HG02759 (cell line): ENCODE measurements at regions not wholly inside any gene's neighbourhood (a gene's known extent, or its start where the extent isn't known, plus 50 kb on each side); places are given as distances from the start of the nearest gene placed in this dataset.
"Not testable (repeated sequence)": the region's sequence is repeated elsewhere in the genome, so short reads cannot be mapped to it uniquely, and the experiment has no call there.

Experiments
- ATAC-seq: cut with Tn5 transposase; IDR thresholded peaks from one replicate; pipeline ENCODE4 v1.9.1; 2021; ENCODE audit warnings: mild to moderate bottlenecking, moderate library complexity; ENCODE audit not compliant: unreplicated experiment

GRCh38 chr2:19615402-19615801 is 257.0 kb upstream of the OSR1 start:
- ATAC-seq, result not testable (repeated sequence)

DNA sequence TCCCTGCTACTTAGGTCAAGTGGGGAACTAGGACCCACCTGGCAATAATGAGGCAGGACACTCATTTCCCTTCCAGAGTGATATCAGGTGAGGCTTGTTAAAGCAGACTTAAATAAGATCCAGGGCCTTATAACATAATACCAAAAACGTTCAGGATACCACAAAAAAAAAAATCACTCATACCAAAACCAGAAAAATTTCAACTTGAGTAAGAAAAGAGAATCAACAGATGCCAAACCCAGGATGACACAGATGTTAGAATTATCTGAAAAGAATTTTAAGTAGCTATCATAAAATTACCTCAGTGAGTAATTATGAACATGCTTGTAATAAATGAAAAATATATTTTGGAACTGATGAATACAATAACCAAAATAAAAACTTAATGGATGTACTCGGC is 255.6 kb upstream of the OSR1 start:
- ATAC-seq, result no peak

DNA sequence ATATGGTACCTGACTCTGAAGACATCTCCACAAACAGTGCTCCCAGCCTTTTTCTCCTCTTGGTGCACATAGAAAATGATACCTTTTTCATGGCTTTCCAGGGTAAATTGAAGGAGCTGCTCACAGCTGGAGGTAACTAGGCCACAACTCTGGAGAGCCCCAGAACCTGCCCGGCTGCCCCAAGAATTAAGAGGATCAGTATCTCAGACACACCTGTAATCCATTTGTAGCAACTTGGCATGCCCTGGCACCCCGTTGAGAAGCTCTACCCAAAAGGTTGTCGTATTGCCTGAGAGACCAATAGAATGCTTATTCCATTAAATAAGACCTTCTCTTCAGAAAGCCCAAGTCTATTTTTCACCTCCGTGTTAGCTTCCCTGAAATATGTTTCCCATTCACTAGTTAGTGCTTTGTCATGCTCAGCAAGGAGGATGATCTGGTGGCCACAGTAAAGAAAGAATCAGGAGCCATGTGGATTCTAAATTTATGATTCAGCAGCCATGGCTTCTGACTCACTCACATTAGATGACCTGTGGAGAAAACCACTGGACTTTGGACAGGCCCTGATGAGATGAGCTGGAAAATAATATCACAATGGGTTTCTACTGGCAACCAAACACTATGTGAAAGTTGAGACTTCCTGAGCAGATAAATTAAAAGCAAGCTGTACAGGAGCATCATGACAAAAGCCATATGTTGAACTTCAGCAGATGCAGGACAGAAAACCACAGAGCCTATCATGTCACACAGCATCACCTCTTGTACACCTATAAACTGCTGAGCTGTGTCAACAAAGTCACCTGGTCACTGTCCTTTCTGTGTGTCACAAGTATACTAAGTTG is 253.3 kb upstream of the OSR1 start:
- no peak for ATAC-seq

DNA sequence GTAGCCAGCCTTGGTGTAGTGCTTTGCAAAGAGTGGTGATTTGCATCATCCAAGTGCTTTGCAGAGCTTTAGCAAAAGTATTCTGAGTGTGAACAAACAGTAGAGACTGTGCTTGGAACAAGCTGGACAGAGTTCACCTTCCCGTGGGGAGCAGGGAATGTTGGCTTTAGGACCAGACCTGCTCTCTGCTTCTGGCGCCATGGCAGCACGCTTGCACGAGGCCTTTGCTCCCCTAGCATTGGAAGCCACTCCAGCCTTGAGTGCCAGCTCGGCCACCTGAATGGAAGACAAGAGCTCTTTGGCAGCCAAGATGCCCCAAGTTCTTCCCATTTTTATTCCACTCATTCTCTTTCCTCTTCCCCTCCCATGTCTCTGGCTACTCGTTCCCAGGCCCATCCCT is 250.8 kb upstream of the OSR1 start:
- no peak for ATAC-seq

DNA sequence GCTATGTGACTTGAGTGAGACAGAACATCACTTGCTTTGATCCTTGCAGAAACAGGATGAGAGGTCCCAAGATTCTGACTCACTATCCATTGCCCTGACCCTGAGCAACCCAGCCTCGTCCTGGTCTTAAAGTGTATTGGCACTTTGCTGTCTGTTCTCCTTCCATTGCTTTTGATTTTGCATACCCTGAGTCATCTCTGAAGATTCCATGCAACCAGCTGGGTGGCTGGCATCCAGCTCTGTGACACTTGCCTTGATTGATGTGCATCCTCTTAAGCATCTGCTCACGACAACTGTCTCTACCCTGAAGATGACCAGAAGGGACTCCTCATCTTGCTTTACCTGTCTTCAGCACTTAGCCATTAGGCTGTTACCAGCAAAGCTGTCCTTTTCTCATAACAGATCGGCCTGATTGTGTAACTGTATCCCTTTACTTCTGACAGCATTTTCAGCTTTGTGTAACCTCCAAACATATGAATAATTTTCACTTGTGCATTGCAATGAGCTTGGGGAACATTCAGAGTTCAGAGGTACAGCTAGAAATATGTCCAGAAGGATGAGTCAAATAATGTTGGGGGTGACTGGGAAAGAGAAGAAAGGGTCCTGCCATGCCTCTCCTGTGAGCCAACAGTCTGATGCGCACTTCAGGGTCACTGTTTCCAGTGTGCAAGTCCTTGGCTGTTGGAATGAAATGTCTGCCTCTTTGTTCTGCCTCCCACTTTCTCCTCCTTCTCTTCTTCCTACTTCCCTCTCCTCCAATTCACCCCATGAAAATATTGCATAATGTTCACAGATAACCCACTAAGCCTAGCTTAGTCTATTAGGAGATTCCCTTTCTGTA is 249.7 kb upstream of the OSR1 start:
- no peak for ATAC-seq

DNA sequence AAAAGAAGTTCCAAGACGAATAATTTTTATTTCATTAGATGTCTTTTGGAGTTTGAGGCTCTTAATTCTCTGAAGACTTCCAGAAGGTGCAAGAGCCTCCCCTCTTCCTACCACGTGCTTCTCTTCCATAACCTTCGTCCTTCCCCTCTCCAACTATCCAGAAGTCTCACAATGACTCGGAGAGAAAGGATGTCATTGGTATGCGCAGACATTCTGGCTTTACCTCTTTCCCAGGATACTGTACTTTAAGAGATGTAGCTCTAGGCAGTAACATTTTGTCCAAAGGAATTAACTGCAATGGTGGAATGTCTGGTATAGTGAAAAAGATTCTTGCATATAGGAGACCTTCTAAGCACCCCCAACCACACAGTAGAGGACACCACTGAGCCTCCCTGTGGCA is 249.0 kb upstream of the OSR1 start:
- ATAC-seq, result no peak

GRCh38 chr2:19600982-19601381 is 242.6 kb upstream of the OSR1 start:
- no peak for ATAC-seq

GRCh38 chr2:19600506-19600905 is 242.1 kb upstream of the OSR1 start:
- ATAC-seq, result no peak

DNA sequence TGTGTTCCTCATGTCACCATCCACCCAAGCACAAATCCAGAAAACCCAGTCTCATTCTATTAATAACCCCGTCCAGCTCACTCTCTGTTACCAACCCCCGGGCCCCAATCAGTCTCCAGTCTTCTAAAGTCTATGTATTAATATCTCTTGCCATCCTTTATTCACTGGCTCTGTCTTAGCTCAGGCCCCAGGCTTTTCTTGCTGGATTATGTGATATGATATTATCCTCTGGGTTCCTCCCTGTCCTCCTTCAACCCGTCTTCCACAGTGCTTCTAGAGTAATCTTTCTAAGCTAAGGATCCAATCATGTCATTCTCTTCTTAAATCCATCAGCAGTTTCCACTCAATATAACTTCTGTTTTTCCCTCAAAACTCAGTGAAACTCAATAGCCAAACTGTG is 240.5 kb upstream of the OSR1 start:
- no peak for ATAC-seq

DNA sequence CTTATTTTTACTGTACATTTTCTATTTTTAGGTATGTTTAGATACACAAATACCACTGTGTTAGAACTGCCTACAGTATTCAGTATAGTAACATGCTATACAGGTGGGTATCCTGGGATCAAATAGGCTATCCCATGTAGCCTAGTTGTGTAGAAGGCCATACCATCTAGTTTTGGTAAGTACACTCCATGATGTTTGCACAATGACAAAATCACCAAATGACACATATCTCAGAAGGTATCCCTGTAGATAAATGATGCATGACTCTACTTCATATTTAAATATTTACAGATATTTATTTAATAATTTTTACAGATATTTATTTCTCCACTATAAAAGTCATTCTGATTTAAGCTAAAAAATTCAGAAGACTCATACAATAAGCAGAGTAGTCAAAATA is 233.8 kb upstream of the OSR1 start:
- no peak for ATAC-seq

GRCh38 chr2:19589791-19590190 is 231.4 kb upstream of the OSR1 start:
- ATAC-seq, result no peak

GRCh38 chr2:19580830-19581229 is 222.4 kb upstream of the OSR1 start:
- ATAC-seq, result no peak

DNA sequence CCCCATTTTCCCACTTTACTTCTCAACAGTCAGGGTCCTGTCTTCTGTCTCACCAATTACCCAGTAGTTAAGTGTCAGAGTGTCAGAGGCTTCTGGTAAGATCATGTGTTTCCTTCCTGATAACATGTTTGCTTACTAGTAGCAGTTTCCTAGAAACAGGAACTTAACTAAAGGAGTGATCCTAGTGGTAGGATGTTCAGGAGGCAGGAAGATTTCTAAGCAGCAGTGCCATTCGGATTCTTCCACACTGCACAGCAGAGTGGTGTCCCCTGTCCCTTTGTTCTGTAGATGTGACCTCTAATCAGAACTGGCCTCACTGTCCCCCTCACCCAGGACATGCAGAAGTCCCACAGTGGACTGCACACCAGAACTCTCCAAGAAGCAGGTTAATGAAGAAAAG is 221.8 kb upstream of the OSR1 start:
- no peak for ATAC-seq

- no peak for ATAC-seq
These were observed 221.0 kb upstream of the OSR1 start for GRCh38 chr2:19579461-19579860.

DNA sequence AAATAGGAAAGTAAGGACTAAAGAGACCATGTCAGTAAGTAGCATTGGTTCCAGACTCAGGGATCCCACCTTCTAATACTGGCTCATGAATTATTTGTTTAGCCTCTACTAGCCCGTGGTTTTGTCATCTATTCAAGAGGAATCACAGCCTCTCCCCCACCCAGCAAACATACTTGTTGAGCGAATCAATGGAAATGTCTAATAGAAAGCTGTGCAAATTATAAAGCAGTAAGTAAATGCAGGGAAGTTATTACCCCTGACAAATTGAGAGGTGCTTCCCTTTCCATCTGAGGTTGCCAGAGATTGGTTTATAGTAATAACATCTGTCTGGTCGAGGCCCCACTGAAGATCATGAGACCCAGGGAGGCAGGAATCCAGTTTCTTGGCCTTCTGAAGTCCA is 219.3 kb upstream of the OSR1 start:
- ATAC-seq, result no peak

DNA sequence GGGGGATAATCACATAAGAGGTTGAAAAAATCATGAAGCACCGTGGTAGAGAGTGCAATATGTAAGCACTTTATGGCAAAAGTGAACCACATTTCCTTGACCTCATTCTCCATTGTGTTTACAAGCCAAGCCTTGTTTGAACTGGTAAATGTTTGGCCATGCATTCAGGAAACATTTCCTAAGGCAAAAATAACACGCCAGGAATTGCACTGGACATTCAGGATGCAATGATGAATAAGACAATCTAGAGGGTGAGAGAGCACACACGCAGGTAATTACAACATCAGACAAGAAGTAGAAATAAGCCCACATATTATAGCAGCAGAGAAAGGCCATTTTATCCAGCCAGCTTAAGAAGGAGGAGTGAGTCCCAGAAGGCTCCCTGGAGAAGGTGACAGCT is 218.0 kb upstream of the OSR1 start:
- ATAC-seq, result no peak

DNA sequence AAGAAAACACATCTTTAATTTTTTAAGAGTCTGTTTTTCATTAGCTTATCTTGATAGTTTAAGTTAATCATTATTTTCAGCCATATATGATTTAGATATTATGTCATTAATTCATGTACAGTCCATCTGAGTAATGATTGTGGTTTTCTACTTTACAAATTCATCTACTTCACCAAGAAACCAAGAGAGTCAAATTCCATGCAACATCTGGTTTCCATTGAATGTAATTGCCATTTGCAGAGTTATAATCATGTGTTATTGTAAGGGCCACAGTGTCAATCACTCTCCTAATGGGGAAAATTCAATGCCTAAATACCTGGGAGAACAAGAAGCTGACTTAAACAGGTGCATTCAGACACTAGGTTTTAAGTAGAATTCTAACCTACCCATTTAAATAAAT is 217.2 kb upstream of the OSR1 start:
- ATAC-seq, result no peak

- ATAC-seq, result no peak
These were observed 216.4 kb upstream of the OSR1 start for GRCh38 chr2:19574778-19575260.

DNA sequence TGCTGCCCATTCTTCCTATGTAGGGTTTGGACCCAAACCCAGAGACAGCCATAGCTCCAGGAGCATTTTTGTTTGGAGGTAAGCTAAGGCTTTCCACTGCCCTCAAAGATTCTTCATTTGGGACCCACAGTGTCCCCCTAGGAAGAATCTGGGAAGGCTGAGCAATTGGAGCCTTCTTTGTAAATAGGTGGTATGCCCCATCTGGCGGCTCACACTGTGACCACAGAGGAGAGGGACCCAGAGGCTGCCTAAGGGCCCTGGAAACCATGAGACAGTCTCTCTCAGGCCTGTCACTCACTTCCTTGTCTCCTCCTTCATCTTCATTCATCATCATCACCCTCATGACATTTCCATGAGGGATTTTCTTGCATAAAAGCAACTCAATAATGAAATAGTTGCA is 215.4 kb upstream of the OSR1 start:
- ATAC-seq, result no peak

GRCh38 chr2:19571773-19572172 is 213.3 kb upstream of the OSR1 start:
- no peak for ATAC-seq

DNA sequence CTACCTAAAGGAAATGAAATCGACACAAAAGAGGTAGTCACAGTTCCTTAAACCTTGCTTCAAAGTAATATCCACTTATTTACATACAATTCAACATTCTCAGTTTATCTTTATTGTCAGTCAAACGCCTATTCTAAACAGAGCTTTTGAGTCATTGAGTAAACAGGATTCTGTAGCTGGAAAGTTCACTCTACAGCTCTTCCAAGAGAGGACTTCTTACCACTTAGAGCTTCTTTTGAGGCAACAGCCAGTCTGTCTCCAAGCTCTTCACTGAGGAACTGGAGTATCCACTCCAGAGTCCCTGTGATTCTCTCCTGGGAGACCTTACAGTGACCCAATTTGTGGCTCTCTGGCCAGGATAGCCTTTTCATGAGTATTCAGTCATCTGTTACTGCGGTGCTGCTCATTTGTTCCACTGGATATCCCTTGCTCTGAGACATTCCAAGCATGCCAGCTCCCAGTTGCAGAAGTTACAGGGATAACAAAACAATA is 210.9 kb upstream of the OSR1 start:
- no peak for ATAC-seq

DNA sequence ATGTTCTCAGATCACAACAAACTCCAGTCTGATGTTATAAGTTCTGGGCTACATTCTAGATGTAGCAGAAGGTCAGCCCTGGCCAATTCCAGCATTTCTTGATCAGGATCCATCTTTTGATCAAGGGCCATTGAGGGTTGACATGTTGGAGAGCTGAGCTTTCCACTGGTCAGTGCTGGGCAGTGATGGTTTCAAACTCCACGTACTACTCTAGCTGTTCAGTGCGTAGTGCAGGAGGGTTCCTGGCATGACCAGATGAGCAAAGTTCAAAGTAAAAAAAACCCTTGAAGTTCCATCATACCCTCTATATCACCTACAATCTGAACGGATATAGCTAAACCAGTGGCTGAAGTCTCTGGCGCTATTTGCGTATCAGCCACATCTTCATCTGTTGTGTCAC is 210.4 kb upstream of the OSR1 start:
- no peak for ATAC-seq
